AG09319 (cell line): ENCODE measurements at regions not wholly inside any gene's neighbourhood (a gene's known extent, or its start where the extent isn't known, plus 50 kb on each side); places are given as distances from the start of the nearest gene placed in this dataset.

Experiments used
- DNase-seq: peaks from one replicate; pipeline ENCODE4 v3.0.0-alpha.2; 2010; ENCODE audit warnings: low read depth; ENCODE audit errors: extremely low read depth
- TF ChIP-seq, protein P1 (sequence below): IDR thresholded peaks from 2 replicates; pipeline ENCODE4 v1.5.1; 2011; ENCODE audit warnings: low read depth, mild to moderate bottlenecking, inconsistent platforms, low read length, moderate library complexity

DNA sequence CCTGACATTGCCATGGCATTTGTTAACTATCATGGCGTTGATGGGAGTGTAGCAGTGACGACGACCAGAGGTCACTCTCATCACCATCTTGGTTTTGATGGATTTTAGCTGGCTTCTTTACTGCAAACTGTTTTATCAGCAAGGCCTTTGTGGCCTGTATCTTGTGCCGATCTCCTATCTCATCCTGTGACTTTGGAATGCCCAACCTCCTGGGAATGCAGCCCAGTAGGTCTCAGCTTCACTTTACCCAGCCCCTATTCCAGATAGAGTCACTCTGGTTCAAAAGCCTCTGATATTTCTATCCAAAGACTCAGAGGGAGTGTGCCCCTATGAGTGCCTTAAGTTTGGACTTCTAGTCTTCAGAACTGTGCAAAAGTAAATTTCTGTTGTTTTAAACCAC lies 130.1 kb downstream of the ADAMTS1 start:
- TF ChIP-seq, protein P1, sequence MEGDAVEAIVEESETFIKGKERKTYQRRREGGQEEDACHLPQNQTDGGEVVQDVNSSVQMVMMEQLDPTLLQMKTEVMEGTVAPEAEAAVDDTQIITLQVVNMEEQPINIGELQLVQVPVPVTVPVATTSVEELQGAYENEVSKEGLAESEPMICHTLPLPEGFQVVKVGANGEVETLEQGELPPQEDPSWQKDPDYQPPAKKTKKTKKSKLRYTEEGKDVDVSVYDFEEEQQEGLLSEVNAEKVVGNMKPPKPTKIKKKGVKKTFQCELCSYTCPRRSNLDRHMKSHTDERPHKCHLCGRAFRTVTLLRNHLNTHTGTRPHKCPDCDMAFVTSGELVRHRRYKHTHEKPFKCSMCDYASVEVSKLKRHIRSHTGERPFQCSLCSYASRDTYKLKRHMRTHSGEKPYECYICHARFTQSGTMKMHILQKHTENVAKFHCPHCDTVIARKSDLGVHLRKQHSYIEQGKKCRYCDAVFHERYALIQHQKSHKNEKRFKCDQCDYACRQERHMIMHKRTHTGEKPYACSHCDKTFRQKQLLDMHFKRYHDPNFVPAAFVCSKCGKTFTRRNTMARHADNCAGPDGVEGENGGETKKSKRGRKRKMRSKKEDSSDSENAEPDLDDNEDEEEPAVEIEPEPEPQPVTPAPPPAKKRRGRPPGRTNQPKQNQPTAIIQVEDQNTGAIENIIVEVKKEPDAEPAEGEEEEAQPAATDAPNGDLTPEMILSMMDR: no peak
- no peak for DNase-seq

DNA sequence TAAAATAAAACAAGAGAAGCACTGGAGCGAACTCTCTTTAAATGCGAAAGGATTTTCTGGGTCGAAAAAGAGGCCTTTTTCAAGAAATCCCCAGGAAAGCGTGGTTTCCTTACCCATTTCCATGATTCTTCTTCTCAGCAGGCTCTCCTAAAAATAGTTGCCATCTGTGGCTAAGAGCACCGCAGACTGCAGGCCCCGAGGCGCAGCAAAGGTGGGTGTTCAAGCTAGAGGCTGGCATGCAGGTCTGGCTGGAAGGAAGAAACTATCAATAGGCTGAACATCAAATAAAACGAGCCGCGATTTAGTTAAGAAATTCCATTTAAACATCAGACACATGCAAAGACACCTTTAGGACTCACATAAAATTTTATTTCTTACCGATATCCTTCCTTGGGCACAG lies 135.1 kb downstream of the ADAMTS1 start:
- TF ChIP-seq, protein P1: no peak
- no peak for DNase-seq

DNA sequence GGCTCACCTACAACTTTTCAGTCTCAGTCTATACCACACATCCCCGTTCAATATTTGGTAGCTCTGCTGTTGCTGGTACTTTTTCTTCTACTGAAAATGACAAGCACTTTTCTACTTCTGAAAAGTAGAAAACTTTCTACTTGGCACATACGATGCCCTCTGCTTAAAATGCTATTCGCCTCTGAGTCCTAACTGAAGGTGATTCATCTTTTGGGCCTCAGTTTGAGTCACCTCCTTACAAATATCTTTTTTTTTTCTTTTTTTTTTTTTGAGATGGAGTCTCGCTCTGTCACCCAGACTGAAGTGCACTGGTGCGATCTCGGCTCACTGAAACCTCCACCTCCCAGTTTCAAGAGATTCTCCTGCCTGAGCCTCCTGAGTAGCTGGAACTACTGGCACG lies 136.0 kb upstream of the CYYR1 start:
- no peak for DNase-seq
- TF ChIP-seq, protein P1: no peak

- DNase-seq: no peak
Observed at GRCh38 chr21:26708223-26708800, 135.2 kb upstream of the CYYR1 start.

DNA sequence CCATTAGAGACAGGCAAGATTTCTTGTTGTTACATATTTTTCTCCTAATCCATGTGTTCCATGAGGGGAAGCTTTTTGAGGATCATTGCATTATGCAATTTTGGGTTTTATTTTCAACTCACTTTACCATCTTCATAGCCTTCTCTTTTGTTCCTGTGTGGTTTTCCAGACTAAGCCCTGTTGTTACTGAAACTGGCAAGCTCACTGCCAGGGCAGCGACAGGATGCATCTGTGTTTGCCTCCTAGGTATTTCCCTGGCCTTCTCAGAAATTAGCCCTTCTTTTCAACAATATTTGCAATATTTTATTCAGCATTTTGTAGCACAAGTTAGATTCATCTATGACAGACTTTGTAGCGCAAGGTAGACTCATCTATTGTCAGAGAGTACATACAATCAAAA lies 134.2 kb upstream of the CYYR1 start:
- DNase-seq: no peak
- TF ChIP-seq, protein P1: no peak

More at GRCh38 chr21:26708223-26708800, 135.2 kb upstream of the CYYR1 start:
- TF ChIP-seq, protein P1: no peak

DNA sequence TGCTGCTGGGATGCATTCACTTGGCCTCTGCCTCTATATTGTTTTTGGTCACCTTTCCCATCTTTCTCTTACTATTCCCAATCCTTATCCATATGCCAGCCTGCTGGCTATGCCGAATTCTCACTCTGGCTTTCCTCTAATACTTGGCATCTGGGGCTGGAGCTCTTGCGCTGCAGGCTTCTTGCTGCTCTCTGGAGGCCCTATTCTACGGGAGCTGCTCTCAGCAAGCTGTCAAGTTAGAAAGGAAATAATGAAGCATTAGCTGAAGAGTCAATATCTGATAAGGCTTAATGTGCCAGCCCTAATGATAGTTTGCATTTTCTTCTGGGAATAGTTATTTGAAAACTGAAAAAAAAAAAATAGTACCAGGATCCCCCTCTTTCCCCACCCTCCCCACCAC lies 125.3 kb upstream of the CYYR1 start:
- TF ChIP-seq, protein P1: no peak
- DNase-seq: no peak

- TF ChIP-seq, protein P1: no peak
Observed at GRCh38 chr21:26691416-26691815, 118.3 kb upstream of the CYYR1 start.

More at GRCh38 chr21:26691416-26691815, 118.3 kb upstream of the CYYR1 start:
- DNase-seq: no peak
